Islet of Langerhans (tissue), 1 donor: ENCODE measurements at regions not wholly inside any gene's neighbourhood (a gene's known extent, or its start where the extent isn't known, plus 50 kb on each side); places are given as distances from the start of the nearest gene placed in this dataset.

Experiments used
- FAIRE-seq: peaks from one replicate; lab custom pipeline; 2011; peaks lifted over from hg19 to GRCh38; lab: Jason Lieb, UNC

- FAIRE-seq = no peak
Measured at GRCh38 chr14:71576472-71576871, 355.8 kb upstream of the RGS6 start.

GRCh38 chr14:71579331-71579730, 352.9 kb upstream of the RGS6 start:
- FAIRE-seq = no peak

- no peak for FAIRE-seq
Measured at GRCh38 chr14:71582705-71583104, 349.5 kb upstream of the RGS6 start.

- FAIRE-seq = no peak
Measured at GRCh38 chr14:71583194-71583593, 349.0 kb upstream of the RGS6 start.

- FAIRE-seq = no peak
Measured at GRCh38 chr14:71583705-71584104, 348.5 kb upstream of the RGS6 start.

- no peak for FAIRE-seq
Measured at GRCh38 chr14:71585361-71585760, 346.9 kb upstream of the RGS6 start.

GRCh38 chr14:71586131-71586897, 345.9 kb upstream of the RGS6 start:
- no peak for FAIRE-seq

- FAIRE-seq = no peak
Measured at GRCh38 chr14:71588028-71588427, 344.2 kb upstream of the RGS6 start.

GRCh38 chr14:71588576-71589215, 343.5 kb upstream of the RGS6 start:
- no peak for FAIRE-seq

- FAIRE-seq = no peak
Measured at GRCh38 chr14:71589609-71590008, 342.6 kb upstream of the RGS6 start.

- FAIRE-seq = no peak
Measured at GRCh38 chr14:71590131-71590530, 342.1 kb upstream of the RGS6 start.

- no peak for FAIRE-seq
Measured at GRCh38 chr14:71591231-71591630, 341.0 kb upstream of the RGS6 start.

GRCh38 chr14:71591929-71592328, 340.3 kb upstream of the RGS6 start:
- FAIRE-seq = no peak

- no peak for FAIRE-seq
Measured at GRCh38 chr14:71592361-71592760, 339.9 kb upstream of the RGS6 start.

GRCh38 chr14:71593966-71594365, 338.3 kb upstream of the RGS6 start:
- FAIRE-seq = no peak

- no peak for FAIRE-seq
Measured at GRCh38 chr14:71594821-71595220, 337.4 kb upstream of the RGS6 start.

GRCh38 chr14:71595441-71595840, 336.8 kb upstream of the RGS6 start:
- no peak for FAIRE-seq

GRCh38 chr14:71597287-71597920, 334.8 kb upstream of the RGS6 start:
- no peak for FAIRE-seq

- no peak for FAIRE-seq
Measured at GRCh38 chr14:71597955-71598660, 334.1 kb upstream of the RGS6 start.

GRCh38 chr14:71600309-71600708, 331.9 kb upstream of the RGS6 start:
- FAIRE-seq = no peak

- no peak for FAIRE-seq
Measured at GRCh38 chr14:71602524-71602923, 329.7 kb upstream of the RGS6 start.

GRCh38 chr14:71604231-71604630, 328.0 kb upstream of the RGS6 start:
- FAIRE-seq = no peak

- FAIRE-seq = no peak
Measured at GRCh38 chr14:71606064-71606463, 326.2 kb upstream of the RGS6 start.
